Effector memory CD4-positive, alpha-beta T cell (primary cell): ENCODE measurements at regions not wholly inside any gene's neighbourhood (a gene's known extent, or its start where the extent isn't known, plus 50 kb on each side); places are given as distances from the start of the nearest gene placed in this dataset.
"Not testable (repeated sequence)": the region's sequence is repeated elsewhere in the genome, so short reads cannot be mapped to it uniquely, and the experiment has no call there.

Experiments
- DNase-seq, 3 donors: peaks; one replicate each; pipeline ENCODE4 v3.0.0-alpha.2; 2020
- H3K27ac ChIP-seq: 2 replicates; pipeline ENCODE4 v1.7.0; 2013; ENCODE audit warnings: mild to moderate bottlenecking, low read length, moderate library complexity; ENCODE audit not compliant: insufficient read depth, poor library complexity, severe bottlenecking
- H3K27me3 ChIP-seq: replicated peaks from 2 replicates; pipeline ENCODE4 v1.7.0; 2013; ENCODE audit warnings: mild to moderate bottlenecking, low read length; ENCODE audit not compliant: insufficient read depth, control insufficient read depth, poor library complexity, severe bottlenecking
- H3K36me3 ChIP-seq: 2 replicates; pipeline ENCODE4 v1.7.0; 2013; ENCODE audit warnings: mild to moderate bottlenecking, low read length, moderate library complexity; ENCODE audit not compliant: control insufficient read depth, insufficient read depth
- H3K4me1 ChIP-seq: 2 replicates; pipeline ENCODE4 v1.7.0; 2013; ENCODE audit warnings: low read length, mild to moderate bottlenecking; ENCODE audit not compliant: control insufficient read depth, insufficient read depth, poor library complexity, severe bottlenecking
- H3K4me3 ChIP-seq: 2 replicates; pipeline ENCODE4 v1.7.0; 2013; ENCODE audit warnings: low read length, low read depth, mild to moderate bottlenecking; ENCODE audit not compliant: insufficient read depth, poor library complexity, severe bottlenecking
- H3K9me3 ChIP-seq: 2 replicates; pipeline ENCODE4 v1.7.0; 2013; ENCODE audit warnings: mild to moderate bottlenecking, low read length, moderate library complexity; ENCODE audit not compliant: control insufficient read depth

DNA sequence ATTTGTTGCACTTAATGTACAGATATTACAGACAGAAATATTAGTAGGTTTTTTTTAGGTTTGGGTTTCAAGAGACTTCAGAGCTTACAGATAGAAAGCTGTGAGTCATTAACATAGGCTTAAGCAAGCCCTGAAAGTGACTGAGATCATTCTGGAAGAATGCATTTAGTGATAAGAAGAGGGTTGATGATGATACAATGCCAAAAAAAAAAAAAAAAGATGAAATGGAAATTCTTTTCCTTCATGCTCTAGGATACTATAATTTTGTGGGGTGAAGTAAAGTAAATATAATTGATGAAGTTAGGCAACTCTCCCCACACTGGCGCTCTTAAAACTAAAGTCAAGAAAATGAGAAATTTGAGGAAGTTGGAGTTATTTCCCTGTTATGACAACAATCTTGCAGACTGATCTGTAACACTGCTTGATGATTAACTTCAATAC is 169.4 kb upstream of the ZNF385D start:
- Histone ChIP-seq H3K4me3 (no peak overlapping the region), H3K4me1 (no peaks in the 10 kb centered on the region), H3K9me3 (no peaks in the 10 kb centered on the region), H3K27ac (no peak overlapping the region), H3K36me3 (no peaks in the 10 kb centered on the region), H3K27me3 (no peaks in the 10 kb centered on the region)
- no peak for DNase-seq

GRCh38 chr3:21923156-21923555 is 172.1 kb upstream of the ZNF385D start:
- H3K4me1 ChIP-seq, H3K27ac ChIP-seq, H3K27me3 ChIP-seq, DNase-seq, H3K4me3 ChIP-seq, H3K36me3 ChIP-seq, H3K9me3 ChIP-seq: not testable (repeated sequence)

DNA sequence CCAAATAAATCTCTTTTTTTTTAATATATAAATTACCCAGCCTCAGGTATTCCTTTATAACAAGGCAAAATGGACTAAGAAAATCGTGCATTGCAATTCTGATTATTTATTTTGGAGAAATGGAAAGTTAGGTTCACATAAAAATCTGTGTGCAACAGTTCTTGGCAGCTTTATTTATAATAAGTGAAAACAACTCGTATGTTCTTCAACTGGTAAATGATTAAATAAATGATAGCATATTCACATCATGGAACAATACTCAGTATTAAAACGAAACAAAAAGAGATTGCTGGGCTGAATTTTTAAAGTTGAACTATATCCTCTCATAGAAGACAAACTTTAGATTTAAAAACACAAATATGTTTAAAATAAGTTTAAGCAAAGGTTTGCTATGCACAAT is 176.3 kb upstream of the ZNF385D start:
- Histone ChIP-seq H3K4me1 (no peaks in the 10 kb centered on the region), H3K27ac (no peak overlapping the region), H3K9me3 (no peaks in the 10 kb centered on the region), H3K27me3 (no peaks in the 10 kb centered on the region), H3K36me3 (no peaks in the 10 kb centered on the region), H3K4me3 (no peak overlapping the region)
- no peak for DNase-seq

DNA sequence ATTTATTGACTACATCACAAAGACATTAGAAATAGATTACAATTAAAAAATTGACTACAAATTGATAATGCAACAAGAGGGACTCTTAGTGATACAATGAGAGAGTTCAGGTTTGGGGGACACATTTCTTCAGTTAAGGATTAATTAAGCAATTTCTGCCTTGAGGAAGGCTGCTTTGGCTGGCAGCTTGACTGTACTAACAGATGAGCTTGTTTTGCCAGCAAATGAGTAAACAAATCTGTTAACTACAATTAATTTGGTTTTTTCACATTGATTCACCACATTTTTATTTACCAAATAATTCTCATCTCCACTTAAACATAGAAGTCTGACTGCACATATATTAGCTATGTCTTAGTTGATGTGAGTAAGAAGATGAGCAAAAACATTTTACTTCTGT is 183.6 kb upstream of the ZNF385D start:
- H3K4me1 ChIP-seq: no peaks in the 10 kb centered on the region

DNA sequence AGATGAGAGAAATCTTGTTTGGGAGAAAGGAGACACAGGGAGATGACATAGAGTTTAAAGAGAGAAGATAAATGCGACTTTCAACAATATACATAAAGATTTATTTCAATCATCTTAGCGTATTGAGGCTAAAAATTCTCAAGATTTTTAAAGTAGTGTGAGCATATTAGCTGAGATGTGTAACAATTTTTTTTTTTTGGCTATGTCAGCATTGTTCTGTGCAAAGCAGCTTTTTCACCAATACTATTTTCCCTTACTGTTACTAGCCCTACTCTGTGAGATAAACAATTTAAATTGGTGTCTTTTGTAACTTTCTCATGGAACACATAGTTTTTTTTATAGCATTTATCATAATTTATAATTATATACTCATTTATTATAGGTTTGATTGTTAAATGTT is 185.2 kb upstream of the ZNF385D start:
- Histone ChIP-seq H3K36me3 (no peaks in the 10 kb centered on the region), H3K27me3 (no peaks in the 10 kb centered on the region), H3K4me3 (no peak overlapping the region), H3K4me1 (no peaks in the 10 kb centered on the region), H3K9me3 (no peaks in the 10 kb centered on the region), H3K27ac (no peak overlapping the region)
- DNase-seq: no peak

More for the DNA sequence above, 183.6 kb upstream of the ZNF385D start:
- DNase-seq: no peak
- H3K4me3 ChIP-seq: no peak overlapping the region
- no peaks in the 10 kb centered on the region for H3K9me3 ChIP-seq
- no peaks in the 10 kb centered on the region for H3K27me3 ChIP-seq
- no peak overlapping the region for H3K27ac ChIP-seq
- H3K36me3 ChIP-seq: no peaks in the 10 kb centered on the region

DNA sequence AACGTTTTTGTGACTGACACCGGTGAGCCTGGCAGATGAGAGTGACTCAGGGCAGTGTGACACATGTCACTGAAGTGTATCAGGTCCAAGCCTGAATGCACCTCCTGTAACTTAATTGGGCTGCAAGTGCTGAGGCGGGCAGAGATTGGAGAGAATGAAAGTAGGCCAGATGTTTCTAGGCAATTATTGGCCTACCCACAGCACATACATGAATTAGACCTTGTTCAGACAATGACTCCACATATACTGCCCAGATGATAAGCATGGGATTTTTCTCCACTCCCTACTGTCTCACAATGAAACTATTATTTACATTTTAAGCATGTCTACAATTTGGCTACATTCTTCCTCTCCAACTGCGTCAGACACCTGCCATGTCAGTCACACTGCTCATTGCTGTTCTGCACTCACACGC is 187.3 kb upstream of the ZNF385D start:
- no peaks in the 10 kb centered on the region for H3K27me3 ChIP-seq
- no peaks in the 10 kb centered on the region for H3K4me1 ChIP-seq
- H3K9me3 ChIP-seq: no peaks in the 10 kb centered on the region
- no peaks in the 10 kb centered on the region for H3K36me3 ChIP-seq
- H3K27ac ChIP-seq: no peak overlapping the region
- no peak for DNase-seq
- no peak overlapping the region for H3K4me3 ChIP-seq

- no peak for DNase-seq
- Histone ChIP-seq H3K36me3 (no peaks in the 10 kb centered on the region), H3K27ac (no peak overlapping the region), H3K27me3 (no peaks in the 10 kb centered on the region), H3K4me3 (no peak overlapping the region), H3K4me1 (no peaks in the 10 kb centered on the region), H3K9me3 (no peaks in the 10 kb centered on the region)
These were observed 191.3 kb upstream of the ZNF385D start for GRCh38 chr3:21942328-21942727.

- H3K36me3 ChIP-seq: no peaks in the 10 kb centered on the region
- no peaks in the 10 kb centered on the region for H3K27me3 ChIP-seq
- no peaks in the 10 kb centered on the region for H3K9me3 ChIP-seq
- no peak overlapping the region for H3K4me3 ChIP-seq
- no peaks in the 10 kb centered on the region for H3K4me1 ChIP-seq
- DNase-seq: no peak
- no peak overlapping the region for H3K27ac ChIP-seq
These were observed 193.2 kb upstream of the ZNF385D start for GRCh38 chr3:21944251-21944650.

DNA sequence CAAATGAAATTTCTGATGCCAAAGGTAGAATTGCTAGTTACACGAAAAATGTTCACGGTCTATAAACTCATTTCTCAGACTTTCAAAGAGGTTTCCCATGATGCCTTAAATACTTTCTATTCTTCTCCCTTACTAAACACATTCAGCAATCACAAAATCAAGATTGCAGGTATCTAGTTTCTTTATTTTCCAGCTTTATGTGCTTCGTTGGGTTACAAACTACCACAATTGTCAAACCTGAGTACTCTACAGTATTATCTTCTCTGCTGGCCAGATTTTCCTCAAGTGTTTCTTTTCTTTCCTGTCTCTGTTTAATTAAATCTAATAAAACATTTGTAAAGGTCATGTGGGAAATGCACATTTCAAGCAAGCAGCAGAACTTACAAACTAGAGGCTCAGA is 201.8 kb upstream of the ZNF385D start:
- no peaks in the 10 kb centered on the region for H3K36me3 ChIP-seq
- no peaks in the 10 kb centered on the region for H3K9me3 ChIP-seq
- H3K27ac ChIP-seq: no peak overlapping the region
- DNase-seq: no peak
- H3K4me1 ChIP-seq: no peaks in the 10 kb centered on the region
- no peak overlapping the region for H3K4me3 ChIP-seq
- no peaks in the 10 kb centered on the region for H3K27me3 ChIP-seq

DNA sequence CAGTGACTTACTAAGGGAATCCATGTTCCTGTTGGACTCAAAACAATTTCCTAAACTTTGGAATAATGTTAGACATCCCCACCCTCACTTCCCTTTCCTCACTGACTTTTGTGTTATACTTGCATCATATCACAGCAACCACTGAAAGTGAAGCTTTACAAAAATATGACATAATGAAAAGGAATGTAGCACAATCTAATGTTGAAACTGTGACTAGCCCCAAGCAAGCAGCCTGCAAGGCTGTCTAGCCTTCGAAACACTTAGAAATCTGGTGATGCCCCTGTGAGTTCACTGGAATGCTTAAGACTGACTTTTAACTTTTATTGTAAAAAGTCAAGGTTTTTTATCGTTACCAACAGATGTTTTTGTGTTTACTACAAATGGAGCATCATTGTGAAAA is 203.7 kb upstream of the ZNF385D start:
- H3K4me1 ChIP-seq: no peaks in the 10 kb centered on the region
- H3K27ac ChIP-seq: no peak overlapping the region
- H3K27me3 ChIP-seq: no peaks in the 10 kb centered on the region
- no peaks in the 10 kb centered on the region for H3K36me3 ChIP-seq
- H3K9me3 ChIP-seq: no peaks in the 10 kb centered on the region
- no peak overlapping the region for H3K4me3 ChIP-seq
- DNase-seq: no peak

DNA sequence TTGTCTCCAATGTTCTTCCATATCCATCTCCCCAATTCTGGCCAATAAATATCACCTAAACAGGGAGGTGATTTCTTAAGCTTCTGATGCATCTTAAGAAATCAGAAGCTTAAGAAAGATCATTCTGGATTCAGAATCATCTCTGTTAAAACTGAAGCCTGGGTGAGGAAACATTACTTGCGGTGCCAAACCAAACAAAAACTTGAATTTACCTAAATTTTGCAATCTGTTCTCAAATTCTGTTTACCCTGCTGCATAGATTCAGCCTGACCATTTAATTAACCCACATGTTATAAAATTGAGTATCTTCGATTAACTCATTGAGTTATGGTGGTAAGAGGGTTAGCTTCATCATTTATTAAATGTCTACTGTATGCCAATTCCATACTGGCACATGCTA is 204.4 kb upstream of the ZNF385D start:
- Histone ChIP-seq H3K4me1 (no peaks in the 10 kb centered on the region), H3K36me3 (no peaks in the 10 kb centered on the region), H3K4me3 (no peak overlapping the region), H3K27me3 (no peaks in the 10 kb centered on the region), H3K27ac (no peak overlapping the region), H3K9me3 (no peaks in the 10 kb centered on the region)
- no peak for DNase-seq
